ENCODE measurements at regions not wholly inside any gene's neighbourhood (a gene's known extent, or its start where the extent isn't known, plus 50 kb on each side); places are given as distances from the start of the nearest gene placed in this dataset.
A peak's percentile ranks its signal among the peaks of the same experiment; 100 is the strongest.

GRCh38 chr1:55368698-55369097, 153.5 kb upstream of the USP24 start:
- no peak for DNase-seq
- 50 to 86% (median 72%) methylated on average over 3 of the region's 3 CpGs for WGBS, 5 donors
- TF ChIP-seq CTCF (IDR thresholded peaks at IDR 0.05 in 8 of 11, conservative IDR thresholded peaks at IDR 0.05 in 3 of 11) (no peak), POLR2A (IDR thresholded peaks at IDR 0.05) (no peak), POLR2AphosphoS5 (IDR thresholded peaks at IDR 0.05) (no peak)

GRCh38 chr1:55367273-55367672, 152.1 kb upstream of the USP24 start:
- TF ChIP-seq CTCF (IDR thresholded peaks at IDR 0.05 in 8 of 11, conservative IDR thresholded peaks at IDR 0.05 in 3 of 11) (no peak), POLR2AphosphoS5 (IDR thresholded peaks at IDR 0.05) (no peak), POLR2A (IDR thresholded peaks at IDR 0.05) (no peak)
- peaks cover 0 to 6% (median 0%) of the 10 kb centered on the region in 6 donors for H3K4me1 ChIP-seq
- 81 to 97% (median 82%) methylated on average over 7 of the region's 7 CpGs for WGBS, 5 donors

More at GRCh38 chr1:55368698-55369097, 153.5 kb upstream of the USP24 start:
- Histone ChIP-seq H3K27me3 (replicated peaks in 1 of 7) (peaks cover 0 to 4% (median 0%) of the 10 kb centered on the region in 7 donors), H3K4me3 (no peak overlapping the region), H3K27ac (no peak overlapping the region), H3K36me3 (no peaks in the 10 kb centered on the region), H3K9me3 (peaks cover 0 to 7% (median 0%) of the 10 kb centered on the region in 8 donors), H3K4me1 (no peaks in the 10 kb centered on the region)
- intact Hi-C loops (cut with DNase I; ENCODE audit: low total_unique reads), result no loop called here

GRCh38 chr1:55364216-55364615, 149.1 kb upstream of the USP24 start:
- Histone ChIP-seq H3K27me3 (replicated peaks in 1 of 7) (no peaks in the 10 kb centered on the region), H3K4me1 (peaks cover 0 to 6% (median 0%) of the 10 kb centered on the region in 6 donors), H3K36me3 (no peaks in the 10 kb centered on the region), H3K9me3 (peaks cover 0 to 7% (median 0%) of the 10 kb centered on the region in 8 donors), H3K27ac (no peak overlapping the region), H3K4me3 (no peak overlapping the region)
- TF ChIP-seq CTCF (IDR thresholded peaks at IDR 0.05 in 8 of 11, conservative IDR thresholded peaks at IDR 0.05 in 3 of 11) (no peak), POLR2A (IDR thresholded peaks at IDR 0.05) (no peak), POLR2AphosphoS5 (IDR thresholded peaks at IDR 0.05) (no peak)
- 74 to 95% (median 81%) methylated on average over 3 of the region's 3 CpGs for WGBS, 5 donors
- intact Hi-C loops (cut with DNase I; ENCODE audit: low total_unique reads), result no loop called here
- DNase-seq, result no peak

More at GRCh38 chr1:55367273-55367672, 152.1 kb upstream of the USP24 start:
- intact Hi-C loops (cut with DNase I; ENCODE audit: low total_unique reads), result no loop called here
- Histone ChIP-seq H3K36me3 (no peaks in the 10 kb centered on the region), H3K27me3 (replicated peaks in 1 of 7) (peaks cover 0 to 4% (median 0%) of the 10 kb centered on the region in 7 donors), H3K9me3 (peaks cover 0 to 7% (median 0%) of the 10 kb centered on the region in 8 donors), H3K27ac (no peak overlapping the region), H3K4me3 (no peak overlapping the region)
- DNase-seq, result no peak

- Histone ChIP-seq H3K27me3 (replicated peaks in 1 of 7) (no peaks in the 10 kb centered on the region), H3K4me3 (no peak overlapping the region), H3K36me3 (no peaks in the 10 kb centered on the region), H3K4me1 (peaks cover 0 to 6% (median 0%) of the 10 kb centered on the region in 6 donors), H3K9me3 (no peaks in the 10 kb centered on the region), H3K27ac (peak overlapping the region in 4 of 8 donors; percentile 2 to 30 (median 14))
- DNase-seq, result no peak
- intact Hi-C loops (cut with DNase I; ENCODE audit: low total_unique reads), result no loop called here
- TF ChIP-seq POLR2AphosphoS5 (IDR thresholded peaks at IDR 0.05) (no peak), CTCF (IDR thresholded peaks at IDR 0.05 in 8 of 11, conservative IDR thresholded peaks at IDR 0.05 in 3 of 11) (no peak), POLR2A (IDR thresholded peaks at IDR 0.05) (no peak)
- WGBS, 5 donors, result 28 to 57% (median 35%) methylated on average over 1 of the region's 1 CpG
Observed at GRCh38 chr1:55363268-55363667, 148.1 kb upstream of the USP24 start.
